Uterus (tissue), 3 donors: ENCODE measurements at regions not wholly inside any gene's neighbourhood (a gene's known extent, or its start where the extent isn't known, plus 50 kb on each side); places are given as distances from the start of the nearest gene placed in this dataset.

ENCODE experiments used
- DNase-seq, 2 donors: peaks; one replicate each; pipeline ENCODE4 v3.0.0-alpha.2; 2019 to 2020
- H3K27ac ChIP-seq, 2 donors: fragments of 200-600 bp; sonication (generic); 1 replicate in 1 of 2; 2 replicates in 1 of 2; pipeline ENCODE4 v1.5.1; 2016 to 2018
- H3K27me3 ChIP-seq, 2 donors: fragments of 200-600 bp; sonication (generic); one replicate each; pipeline ENCODE4 v1.5.1; 2018 to 2019; ENCODE audit warnings: control low read depth in 1 of 2
- H3K36me3 ChIP-seq, 2 donors: fragments of 200-600 bp; sonication (generic); one replicate each; pipeline ENCODE4 v1.5.1; 2019; ENCODE audit warnings: control low read depth in 1 of 2
- H3K4me1 ChIP-seq, 2 donors: fragments of 200-600 bp; sonication (generic); one replicate each; pipeline ENCODE4 v1.5.1; 2018 to 2019; ENCODE audit warnings: control low read depth in 1 of 2
- H3K4me3 ChIP-seq, 2 donors: fragments of 200-600 bp; sonication (generic); 1 replicate in 1 of 2; 2 replicates in 1 of 2; pipeline ENCODE4 v1.5.1; 2018 to 2019; ENCODE audit warnings: mild to moderate bottlenecking in 1 of 2
- H3K9me3 ChIP-seq, 2 donors: fragments of 200-600 bp; sonication (generic); one replicate each; pipeline ENCODE4 v1.5.1; 2019; ENCODE audit warnings: control low read depth in 1 of 2
- POLR2A ChIP-seq, 2 donors: fragments of 450-650 bp; IDR thresholded peaks; one replicate each; pipeline ENCODE4 v1.6.1; 2016; ENCODE audit warnings: antibody characterized with exemption in 2 of 2, mild to moderate bottlenecking in 1 of 2, moderate library complexity in 1 of 2
- intact Hi-C: fragments of 100-400 bp; cut with DNase I; formaldehyde crosslinking; loops from one replicate; pipeline ENCODE4 v1.15.1; 2023; ENCODE audit warnings: low total_unique reads
- TF ChIP-seq, protein P1 (sequence below), 4 experiments: fragments of 200-600 bp in 2 of 4; fragments of 450-650 bp in 2 of 4; sonication (generic) in 2 of 4; IDR thresholded peaks; one replicate each; pipeline ENCODE4 v1.5.1; 2016 to 2019; ENCODE audit warnings: antibody characterized with exemption in 4 of 4, mild to moderate bottlenecking in 2 of 4, moderate library complexity in 1 of 4
- donor health status: DM: yes; HTN: yes; CAD: no.

DNA sequence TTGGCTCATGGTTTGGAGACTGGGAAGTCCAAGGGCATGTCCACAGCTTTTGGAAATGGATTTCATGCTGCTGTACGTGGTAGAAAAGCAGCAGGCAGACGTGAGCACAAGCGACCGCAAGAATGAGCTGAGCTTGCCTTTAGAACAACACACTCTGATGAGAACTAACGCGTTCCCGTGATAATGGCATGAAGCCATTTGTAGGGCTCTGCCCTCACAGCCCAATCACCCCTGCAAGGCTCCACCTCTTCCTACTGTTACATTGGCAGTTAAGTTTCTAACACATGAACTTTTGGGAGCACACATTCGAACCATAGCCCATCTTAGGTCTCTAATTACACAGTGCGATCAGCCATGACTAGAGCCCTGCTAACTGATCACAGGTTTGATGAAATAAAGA is 107.5 kb upstream of the TMEM170B start:
- Histone ChIP-seq H3K27me3 (no peaks in the 10 kb centered on the region), H3K9me3 (no peaks in the 10 kb centered on the region), H3K36me3 (no peaks in the 10 kb centered on the region), H3K4me1 (peaks cover 0 to 9% of the 10 kb centered on the region in 2 donors), H3K4me3 (no peak overlapping the region), H3K27ac (peak overlapping the region in 1 of 2 donors; percentile 74)
- TF ChIP-seq, protein P1, sequence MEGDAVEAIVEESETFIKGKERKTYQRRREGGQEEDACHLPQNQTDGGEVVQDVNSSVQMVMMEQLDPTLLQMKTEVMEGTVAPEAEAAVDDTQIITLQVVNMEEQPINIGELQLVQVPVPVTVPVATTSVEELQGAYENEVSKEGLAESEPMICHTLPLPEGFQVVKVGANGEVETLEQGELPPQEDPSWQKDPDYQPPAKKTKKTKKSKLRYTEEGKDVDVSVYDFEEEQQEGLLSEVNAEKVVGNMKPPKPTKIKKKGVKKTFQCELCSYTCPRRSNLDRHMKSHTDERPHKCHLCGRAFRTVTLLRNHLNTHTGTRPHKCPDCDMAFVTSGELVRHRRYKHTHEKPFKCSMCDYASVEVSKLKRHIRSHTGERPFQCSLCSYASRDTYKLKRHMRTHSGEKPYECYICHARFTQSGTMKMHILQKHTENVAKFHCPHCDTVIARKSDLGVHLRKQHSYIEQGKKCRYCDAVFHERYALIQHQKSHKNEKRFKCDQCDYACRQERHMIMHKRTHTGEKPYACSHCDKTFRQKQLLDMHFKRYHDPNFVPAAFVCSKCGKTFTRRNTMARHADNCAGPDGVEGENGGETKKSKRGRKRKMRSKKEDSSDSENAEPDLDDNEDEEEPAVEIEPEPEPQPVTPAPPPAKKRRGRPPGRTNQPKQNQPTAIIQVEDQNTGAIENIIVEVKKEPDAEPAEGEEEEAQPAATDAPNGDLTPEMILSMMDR (IDR thresholded peaks at IDR 0.05): no peak
- no peak for TF ChIP-seq POLR2A (IDR thresholded peaks at IDR 0.05)
- no peak for DNase-seq
- intact Hi-C loops: no loop called here

DNA sequence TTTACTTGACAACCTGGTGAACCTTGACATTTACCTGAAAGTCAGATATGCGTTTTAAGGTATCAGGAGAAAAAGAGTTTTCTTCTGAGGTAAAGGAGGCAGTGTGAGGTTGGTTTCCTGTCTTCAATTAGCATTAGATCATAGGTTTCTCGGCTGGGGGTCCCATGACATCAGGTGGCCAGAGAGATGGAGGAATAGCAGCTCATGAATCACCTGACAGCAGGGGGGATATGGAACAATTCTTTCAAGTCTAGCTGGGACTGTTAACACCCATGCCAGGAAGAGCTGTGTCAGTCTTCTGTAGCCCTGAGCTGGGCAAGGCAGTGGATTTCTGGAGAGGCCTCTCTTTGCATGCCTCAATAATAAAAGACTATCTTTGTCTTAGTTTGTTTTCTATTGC is 108.0 kb upstream of the TMEM170B start:
- H3K4me3 ChIP-seq: no peak overlapping the region
- no peaks in the 10 kb centered on the region for H3K36me3 ChIP-seq
- H3K27ac ChIP-seq: peak overlapping the region; percentile 59 to 74
- peaks cover 0 to 9% of the 10 kb centered on the region in 2 donors for H3K4me1 ChIP-seq
- intact Hi-C loops: loop anchor here (10.0 kb wide), 1 partner anchor 175 kb away; no protein-coding TSS in a partner anchor
- no peaks in the 10 kb centered on the region for H3K27me3 ChIP-seq
- no peaks in the 10 kb centered on the region for H3K9me3 ChIP-seq
- TF ChIP-seq, protein P1 (IDR thresholded peaks at IDR 0.05): no peak
- TF ChIP-seq POLR2A (IDR thresholded peaks at IDR 0.05): no peak
- no peak for DNase-seq

DNA sequence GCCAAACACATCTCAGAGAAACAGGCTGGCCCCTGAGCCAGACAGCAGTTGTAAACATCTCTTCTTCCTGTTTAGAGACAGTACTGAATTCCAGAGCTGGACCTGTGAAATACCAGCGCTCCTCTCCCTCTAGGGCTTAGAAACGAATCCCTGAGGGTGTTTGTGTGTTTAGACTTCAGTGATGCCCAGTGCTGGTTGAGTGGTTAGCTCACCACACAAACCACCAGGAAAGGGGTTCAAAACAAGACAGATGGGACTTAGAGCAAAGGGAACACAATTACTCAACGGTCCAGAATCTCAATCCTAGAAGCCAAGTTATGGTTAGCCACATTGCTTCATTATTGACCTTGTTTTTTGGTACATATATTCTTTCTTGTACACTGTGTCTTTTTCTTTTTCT is 108.7 kb upstream of the TMEM170B start:
- peak overlapping the region; percentile 59 to 74 for H3K27ac ChIP-seq
- TF ChIP-seq POLR2A (IDR thresholded peaks at IDR 0.05): no peak
- TF ChIP-seq, protein P1 (IDR thresholded peaks at IDR 0.05): no peak
- H3K4me3 ChIP-seq: no peak overlapping the region
- no peaks in the 10 kb centered on the region for H3K9me3 ChIP-seq
- peaks cover 0 to 8% of the 10 kb centered on the region in 2 donors for H3K4me1 ChIP-seq
- no peak for DNase-seq
- intact Hi-C loops: loop anchor here (10.0 kb wide), 1 partner anchor 174 kb away; no protein-coding TSS in a partner anchor
- no peaks in the 10 kb centered on the region for H3K36me3 ChIP-seq
- H3K27me3 ChIP-seq: no peaks in the 10 kb centered on the region

DNA sequence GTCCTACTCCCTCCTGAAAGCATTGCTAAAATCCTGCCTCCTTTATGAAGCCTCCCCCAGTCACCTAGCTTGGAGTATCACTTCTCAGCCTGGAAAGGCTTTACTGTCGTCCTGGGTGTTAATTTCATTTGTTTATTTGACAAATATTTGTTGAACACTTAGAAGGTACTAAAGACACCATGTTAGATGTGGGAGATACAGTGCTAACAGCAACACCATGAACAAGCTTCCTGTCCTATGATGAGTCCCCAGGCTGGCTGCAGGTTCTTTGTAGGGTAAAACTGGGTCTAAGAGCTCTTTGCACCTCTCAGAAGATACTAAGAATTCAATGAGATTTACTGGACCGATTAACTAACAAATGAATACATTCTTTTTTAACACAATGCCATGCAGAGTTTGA is 109.2 kb upstream of the TMEM170B start:
- TF ChIP-seq POLR2A (IDR thresholded peaks at IDR 0.05): no peak
- TF ChIP-seq, protein P1 (IDR thresholded peaks at IDR 0.05): no peak
- Histone ChIP-seq H3K9me3 (no peaks in the 10 kb centered on the region), H3K4me1 (peaks cover 0 to 3% of the 10 kb centered on the region in 2 donors), H3K4me3 (no peak overlapping the region), H3K27ac (peak overlapping the region; percentile 59 to 74), H3K27me3 (no peaks in the 10 kb centered on the region), H3K36me3 (no peaks in the 10 kb centered on the region)
- no peak for DNase-seq
- intact Hi-C loops: loop anchor here (10.0 kb wide), 1 partner anchor 174 kb away; no protein-coding TSS in a partner anchor

DNA sequence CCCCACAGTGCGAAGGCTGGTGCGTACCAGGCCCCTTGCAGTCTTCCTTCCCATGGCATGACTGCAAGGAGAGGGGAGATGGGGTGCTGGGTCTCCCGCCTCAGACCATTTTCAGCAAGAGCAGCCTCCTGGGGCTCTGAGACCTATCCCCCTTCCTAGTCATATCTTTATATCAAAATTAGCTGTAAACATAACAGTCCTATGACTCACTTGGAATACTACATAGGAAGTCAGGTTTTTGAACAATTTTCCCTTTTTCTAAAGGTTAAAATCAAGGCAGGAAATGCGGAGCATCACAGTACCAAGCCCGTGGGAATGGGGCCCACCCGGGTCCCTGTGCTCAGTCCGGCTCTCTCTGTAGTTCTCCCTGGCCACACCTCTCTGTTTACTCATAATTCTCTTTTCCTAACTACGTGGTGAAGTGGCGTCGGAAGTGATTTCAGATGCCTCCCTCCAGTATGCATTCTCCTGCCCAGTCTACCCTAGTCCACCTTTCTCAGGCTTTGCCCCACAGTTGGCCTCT is 109.8 kb upstream of the TMEM170B start:
- H3K36me3 ChIP-seq: no peaks in the 10 kb centered on the region
- DNase-seq: no peak
- H3K9me3 ChIP-seq: no peaks in the 10 kb centered on the region
- peak overlapping the region; percentile 59 to 74 for H3K27ac ChIP-seq
- H3K27me3 ChIP-seq: no peaks in the 10 kb centered on the region
- intact Hi-C loops: loop anchor here (10.0 kb wide), 1 partner anchor 173 kb away; no protein-coding TSS in a partner anchor
- no peak overlapping the region for H3K4me3 ChIP-seq
- no peaks in the 10 kb centered on the region for H3K4me1 ChIP-seq
- TF ChIP-seq, protein P1 (IDR thresholded peaks at IDR 0.05): no peak
- TF ChIP-seq POLR2A (IDR thresholded peaks at IDR 0.05): no peak
